Heart left ventricle (tissue), 16 donors: ENCODE measurements at regions not wholly inside any gene's neighbourhood (a gene's known extent, or its start where the extent isn't known, plus 50 kb on each side); places are given as distances from the start of the nearest gene placed in this dataset.

Source experiments
- ATAC-seq, 4 donors: fragments of 200-7000 bp; cut with Tn5 transposase; one replicate each; pipeline ENCODE4 v1.9.1; 2020 to 2022; ENCODE audit warnings: moderate library complexity in 4 of 4, mild to moderate bottlenecking in 3 of 4, moderate number of reproducible peaks in 1 of 4
- DNase-seq, 5 donors: peaks; one replicate each; pipeline ENCODE4 v3.0.0-alpha.2; 2020
- H3K27ac ChIP-seq, 12 donors: fragments of 200-600 bp; sonication (generic) in 4 of 12; one replicate each; pipeline versions ENCODE4 v1.5.0 to v1.8.0; 2016 to 2022; ENCODE audit warnings: mild to moderate bottlenecking in 2 of 12
- H3K27me3 ChIP-seq, 9 donors: fragments of 200-600 bp; sonication (generic) in 2 of 9; one replicate each; pipeline versions ENCODE4 v1.5.1 to v1.8.0; 2016 to 2022; ENCODE audit warnings: mild to moderate bottlenecking in 3 of 9
- H3K36me3 ChIP-seq, 9 donors: fragments of 200-600 bp; sonication (generic) in 2 of 9; one replicate each; pipeline versions ENCODE4 v1.5.0 to v1.8.0; 2018 to 2022; ENCODE audit warnings: mild to moderate bottlenecking in 2 of 9
- H3K4me1 ChIP-seq, 12 donors: fragments of 200-600 bp; sonication (generic) in 4 of 12; one replicate each; pipeline versions ENCODE4 v1.5.0 to v1.8.0; 2016 to 2022; ENCODE audit warnings: mild to moderate bottlenecking in 3 of 12
- H3K4me3 ChIP-seq, 12 donors: fragments of 200-600 bp; sonication (generic) in 4 of 12; one replicate each; pipeline versions ENCODE4 v1.5.0 to v1.8.0; 2017 to 2022; ENCODE audit warnings: mild to moderate bottlenecking in 9 of 12, moderate library complexity in 4 of 12
- H3K9me3 ChIP-seq, 12 donors: fragments of 200-600 bp; sonication (generic) in 4 of 12; one replicate each; pipeline versions ENCODE4 v1.5.0 to v1.8.0; 2016 to 2022; ENCODE audit warnings: mild to moderate bottlenecking in 1 of 12
- CTCF ChIP-seq, 12 donors: fragments of 200-600 bp; sonication (generic) in 4 of 12; IDR thresholded peaks; one replicate each; pipeline versions ENCODE4 v1.5.0 to v1.8.0; 2018 to 2022; ENCODE audit warnings: antibody characterized with exemption in 12 of 12, mild to moderate bottlenecking in 5 of 12
- POLR2A ChIP-seq, 2 donors: fragments of 450-650 bp; IDR thresholded peaks; one replicate each; pipeline ENCODE4 v1.6.1; 2017; ENCODE audit warnings: antibody characterized with exemption in 2 of 2, mild to moderate bottlenecking in 2 of 2, moderate library complexity in 2 of 2
- WGBS, 4 donors: extraction: QIAGEN DNeasy Blood & Tissue Kit in 2 of 4; methylation state at CpG; one replicate each; pipeline versions ENCODE4 v1.1.5 to v1.1.7; 2013 to 2018; 5-methylcytosine and 5-hydroxymethylcytosine counted together
- intact Hi-C, 10 donors: fragments of 100-400 bp; cut with DNase I; formaldehyde crosslinking; loops; one replicate each; pipeline versions ENCODE4 v1.11.1 to v1.14.2; 2022
- donor health status: ischemic (EF 13 %, LVEDD 7.1; RV severe dilation, severe dysfunction).
- donor health status: healthy with polysubstance abuse.
- donor health status: DM: no; HTN: yes; CAD: no.
- donor health status: DM: no; HTN: no; CAD: no.
- donor health status: ischemic (EF 25% LVEDD 6.9; RV normal size, moderate dysfunction).
- donor health status: ischemic (EF 25% LVEDD 5.7; RV mildly dilated, moderate dysfunction).
- donor health status: healthy.
- donor health status: DM: yes; HTN: yes; CAD: no.
- donor health status: ischemic (EF 35%, LVEDD 5.7; RV mildly dilated, moderate dysfunction).
- donor health status: nonischemic (EF 11% LVEDD 7.7; RV severe dilation, severe dysfunction).
- donor health status: DM: yes; HTN: yes; CAD: no.
- donor health status: PGD.
- donor health status: ischemic (EF 29% LVEDD 5.4; RV normal size, mild dysfunction).
- donor health status: nonischemic (EF 23%, LVEDD 6.1; RV moderate dilation, normal function).

DNA sequence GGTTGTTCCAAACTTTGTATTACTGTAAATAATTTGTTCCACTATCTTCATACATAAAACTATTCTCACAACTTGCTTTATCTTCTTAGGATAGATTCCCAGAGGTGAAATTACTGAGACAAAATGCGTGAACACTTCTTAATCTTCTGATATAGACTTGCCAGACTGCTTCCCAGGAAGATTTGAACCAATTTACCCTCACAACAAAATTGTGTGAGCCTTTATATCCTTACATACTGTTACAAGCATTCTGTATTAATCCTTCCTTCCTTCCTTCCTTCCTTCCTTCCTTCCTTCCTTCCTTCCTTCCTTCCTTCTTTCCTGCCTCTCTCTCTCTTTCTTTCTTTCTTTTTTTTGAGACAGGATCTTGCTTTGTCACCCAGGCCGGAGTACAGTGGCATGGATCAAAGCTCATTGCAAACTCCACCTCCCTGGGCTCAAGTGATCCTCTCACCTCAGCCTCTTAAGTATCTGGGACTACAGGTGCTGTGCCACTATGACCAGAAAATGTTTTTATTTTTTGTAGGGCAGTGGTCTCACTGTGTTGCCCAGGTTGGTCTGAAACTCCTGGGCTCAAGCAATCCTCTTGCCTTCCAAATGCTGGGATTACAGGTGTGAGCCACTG lies 57.1 kb upstream of the SSR3 start:
- Histone ChIP-seq H3K27ac (no peak overlapping the region), H3K36me3 (no peaks in the 10 kb centered on the region), H3K27me3 (no peaks in the 10 kb centered on the region), H3K4me1 (peaks cover 0 to 4% (median 0%) of the 10 kb centered on the region in 12 donors), H3K9me3 (no peaks in the 10 kb centered on the region), H3K4me3 (no peak overlapping the region)
- no peak for DNase-seq
- TF ChIP-seq CTCF (IDR thresholded peaks at IDR 0.05) (no peak), POLR2A (IDR thresholded peaks at IDR 0.05) (no peak)
- 68 to 76% (median 73%) methylated on average over 2 of the region's 2 CpGs for WGBS, 4 donors
- no peak for ATAC-seq
- intact Hi-C loops = no loop called here

DNA sequence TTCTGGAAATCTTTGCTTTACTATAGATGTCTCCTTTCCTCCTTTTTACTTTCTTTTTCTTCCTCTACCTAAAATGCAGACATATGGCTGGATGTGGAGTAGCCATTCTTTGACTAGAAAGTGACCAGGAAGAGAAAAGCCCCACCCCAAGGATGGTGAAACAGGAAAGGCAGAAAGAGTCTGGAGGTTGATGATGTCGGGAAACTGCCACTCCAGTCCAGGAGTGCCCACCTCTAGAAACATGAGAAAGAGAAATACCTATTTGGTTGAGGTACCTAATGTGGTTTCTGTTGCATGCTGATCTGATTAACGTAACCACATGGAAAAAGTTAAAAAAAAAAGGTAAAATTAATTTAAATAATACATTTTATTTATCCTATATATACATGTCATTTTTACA lies 55.2 kb upstream of the SSR3 start:
- H3K36me3 ChIP-seq = no peaks in the 10 kb centered on the region
- DNase-seq (no peak), ATAC-seq (no peak)
- H3K4me3 ChIP-seq = no peak overlapping the region
- intact Hi-C loops = no loop called here
- no peaks in the 10 kb centered on the region for H3K27me3 ChIP-seq
- 53 to 89% (median 71%) methylated on average over 2 of the region's 2 CpGs for WGBS, 4 donors
- no peak overlapping the region for H3K27ac ChIP-seq
- no peaks in the 10 kb centered on the region for H3K9me3 ChIP-seq
- TF ChIP-seq CTCF (IDR thresholded peaks at IDR 0.05) (no peak), POLR2A (IDR thresholded peaks at IDR 0.05) (no peak)
- peaks cover 0 to 20% (median 4%) of the 10 kb centered on the region in 12 donors for H3K4me1 ChIP-seq

DNA sequence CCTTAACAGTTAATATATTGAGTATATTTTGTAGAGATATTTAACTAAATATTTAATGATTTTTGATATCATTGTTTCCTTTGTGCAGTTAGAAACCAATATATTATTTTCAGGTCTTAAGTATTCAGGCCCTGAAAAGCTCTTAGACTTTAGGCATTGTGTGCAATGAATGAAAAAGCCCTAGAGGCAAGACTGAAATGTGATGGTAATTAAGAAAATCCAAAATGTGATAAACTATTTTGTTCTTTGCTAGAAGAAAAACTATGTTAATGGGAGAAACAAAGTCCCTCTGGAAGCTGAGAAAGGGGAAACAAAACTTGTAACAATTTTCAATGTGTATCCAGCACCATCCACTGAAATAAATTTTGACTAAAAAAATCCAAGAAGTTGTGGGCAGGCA lies 54.6 kb upstream of the SSR3 start:
- Histone ChIP-seq H3K4me1 (peaks cover 0 to 23% (median 5%) of the 10 kb centered on the region in 12 donors), H3K4me3 (no peak overlapping the region), H3K9me3 (no peaks in the 10 kb centered on the region), H3K27ac (no peak overlapping the region), H3K27me3 (no peaks in the 10 kb centered on the region), H3K36me3 (no peaks in the 10 kb centered on the region)
- TF ChIP-seq CTCF (IDR thresholded peaks at IDR 0.05) (no peak), POLR2A (IDR thresholded peaks at IDR 0.05) (no peak)
- ATAC-seq = no peak
- intact Hi-C loops = loop anchor here in 2 of 10 donors (5.0 to 10.0 kb wide), 2 partner anchors 55 to 57 kb away; partner anchors contain the start of gene SSR3 (in 1 of the 2)
- no peak for DNase-seq

DNA sequence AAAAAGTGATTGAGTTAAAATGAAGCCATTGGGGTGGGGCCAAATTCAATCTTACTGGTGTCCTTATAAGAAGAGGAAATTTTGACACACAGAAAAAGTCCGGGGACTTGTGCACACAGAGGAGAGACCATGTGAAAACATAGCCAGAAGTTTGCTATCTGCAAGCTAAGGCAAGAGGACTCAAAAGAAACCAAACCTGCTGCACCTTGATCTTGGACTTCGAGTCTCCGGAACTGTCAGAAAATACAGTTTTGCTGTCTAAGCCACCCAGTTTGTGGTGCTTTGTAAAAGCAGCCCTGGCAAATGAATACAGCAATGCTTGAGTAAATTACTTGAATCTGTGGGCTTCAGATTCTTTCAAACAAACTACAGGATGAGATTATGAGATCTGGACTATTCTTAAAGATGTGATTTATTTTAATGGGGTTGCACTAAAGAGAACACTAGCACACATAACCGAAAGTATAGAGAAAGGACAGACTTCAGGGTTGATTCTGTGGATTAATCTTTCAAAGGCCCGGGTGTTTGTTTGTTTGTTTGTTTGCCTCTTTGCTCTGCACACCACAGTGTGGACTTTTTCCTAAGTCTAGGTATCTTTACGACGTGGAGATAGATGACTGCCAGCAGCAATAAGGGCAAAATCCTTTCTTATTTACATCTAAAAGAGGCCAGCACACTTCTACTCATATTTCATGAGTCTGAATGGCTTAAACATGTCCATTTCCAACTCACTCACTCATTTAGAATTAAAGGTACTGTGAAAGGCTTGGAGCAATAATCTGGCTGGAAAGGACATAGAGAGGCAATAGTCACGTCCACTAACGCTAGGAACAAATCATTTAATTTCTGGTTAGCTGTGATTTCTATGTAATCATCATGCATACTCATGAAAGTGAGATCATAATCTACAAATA lies 53.9 kb upstream of the SSR3 start:
- DNase-seq (no peak), ATAC-seq (no peak)
- TF ChIP-seq POLR2A (IDR thresholded peaks at IDR 0.05) (no peak), CTCF (IDR thresholded peaks at IDR 0.05) (no peak)
- Histone ChIP-seq H3K36me3 (no peaks in the 10 kb centered on the region), H3K27ac (no peak overlapping the region), H3K9me3 (no peaks in the 10 kb centered on the region), H3K4me3 (no peak overlapping the region), H3K27me3 (no peaks in the 10 kb centered on the region), H3K4me1 (peaks cover 0 to 23% (median 5%) of the 10 kb centered on the region in 12 donors)
- 84 to 94% (median 92%) methylated on average over 9 of the region's 9 CpGs for WGBS, 4 donors
- intact Hi-C loops = loop anchor here in 2 of 10 donors (5.0 to 10.0 kb wide), 2 partner anchors 54 to 57 kb away; partner anchors contain the start of gene SSR3 (in 1 of the 2)
